PC-3 (cell line): ENCODE measurements at regions not wholly inside any gene's neighbourhood (a gene's known extent, or its start where the extent isn't known, plus 50 kb on each side); places are given as distances from the start of the nearest gene placed in this dataset.

Experiments
- EZH2 ChIP-seq: fragments of 300-600 bp; sonication (generic); IDR thresholded peaks from one replicate; pipeline ENCODE4 v1.6.1; 2017; ENCODE audit warnings: antibody characterized with exemption, mild to moderate bottlenecking, low read length; ENCODE audit not compliant: unreplicated experiment
- TF ChIP-seq, protein P1 (sequence below): fragments of 300-600 bp; sonication (generic); conservative IDR thresholded peaks from 2 replicates; pipeline ENCODE4 v1.5.1; 2017; ENCODE audit warnings: antibody characterized with exemption, low read depth, mild to moderate bottlenecking, low read length

GRCh38 chr19:29289020-29289419, 76.1 kb upstream of the UQCRFS1 start:
- TF ChIP-seq, protein P1, sequence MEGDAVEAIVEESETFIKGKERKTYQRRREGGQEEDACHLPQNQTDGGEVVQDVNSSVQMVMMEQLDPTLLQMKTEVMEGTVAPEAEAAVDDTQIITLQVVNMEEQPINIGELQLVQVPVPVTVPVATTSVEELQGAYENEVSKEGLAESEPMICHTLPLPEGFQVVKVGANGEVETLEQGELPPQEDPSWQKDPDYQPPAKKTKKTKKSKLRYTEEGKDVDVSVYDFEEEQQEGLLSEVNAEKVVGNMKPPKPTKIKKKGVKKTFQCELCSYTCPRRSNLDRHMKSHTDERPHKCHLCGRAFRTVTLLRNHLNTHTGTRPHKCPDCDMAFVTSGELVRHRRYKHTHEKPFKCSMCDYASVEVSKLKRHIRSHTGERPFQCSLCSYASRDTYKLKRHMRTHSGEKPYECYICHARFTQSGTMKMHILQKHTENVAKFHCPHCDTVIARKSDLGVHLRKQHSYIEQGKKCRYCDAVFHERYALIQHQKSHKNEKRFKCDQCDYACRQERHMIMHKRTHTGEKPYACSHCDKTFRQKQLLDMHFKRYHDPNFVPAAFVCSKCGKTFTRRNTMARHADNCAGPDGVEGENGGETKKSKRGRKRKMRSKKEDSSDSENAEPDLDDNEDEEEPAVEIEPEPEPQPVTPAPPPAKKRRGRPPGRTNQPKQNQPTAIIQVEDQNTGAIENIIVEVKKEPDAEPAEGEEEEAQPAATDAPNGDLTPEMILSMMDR, result no peak
- no peak for TF ChIP-seq EZH2
